ENCODE measurements at regions not wholly inside any gene's neighbourhood (a gene's known extent, or its start where the extent isn't known, plus 50 kb on each side); places are given as distances from the start of the nearest gene placed in this dataset.

GRCh38 chr3:66854601-66855151, 143.4 kb upstream of the KBTBD8 start:
- H3K36me3 ChIP-seq (replicated peaks in 1 of 2; ENCODE audit: insufficient read depth in 1 of 2, low read depth in 2 of 2): no peaks in the 10 kb centered on the region
- TF ChIP-seq CTCF (IDR thresholded peaks at IDR 0.05): no peak
- no peak for TF ChIP-seq POLR2A (IDR thresholded peaks at IDR 0.05)
- H3K27me3 ChIP-seq: no peaks in the 10 kb centered on the region
- no peaks in the 10 kb centered on the region for H3K9me3 ChIP-seq
- H3K4me3 ChIP-seq: no peak overlapping the region
- DNase-seq (no peak), ATAC-seq (no peak)
- intact Hi-C loops (cut with DNase I): no loop called here
- no peak overlapping the region for H3K27ac ChIP-seq
- H3K4me1 ChIP-seq: no peaks in the 10 kb centered on the region
- 48 to 65% methylated on average over 4 of the region's 4 CpGs for WGBS, 2 donors

GRCh38 chr3:66856533-66856932, 141.6 kb upstream of the KBTBD8 start:
- Histone ChIP-seq H3K9me3 (no peaks in the 10 kb centered on the region), H3K4me1 (no peaks in the 10 kb centered on the region), H3K4me3 (no peak overlapping the region), H3K27ac (no peak overlapping the region), H3K27me3 (no peaks in the 10 kb centered on the region), H3K36me3 (replicated peaks in 1 of 2; ENCODE audit: insufficient read depth in 1 of 2, low read depth in 2 of 2) (no peaks in the 10 kb centered on the region)
- ATAC-seq (no peak), DNase-seq (no peak)
- intact Hi-C loops (cut with DNase I): no loop called here
- TF ChIP-seq CTCF (IDR thresholded peaks at IDR 0.05): no peak
- TF ChIP-seq POLR2A (IDR thresholded peaks at IDR 0.05): no peak
- WGBS, 2 donors: 90 to 94% methylated on average over 8 of the region's 8 CpGs

GRCh38 chr3:66858656-66859381, 139.3 kb upstream of the KBTBD8 start:
- Histone ChIP-seq H3K27ac (no peak overlapping the region), H3K27me3 (no peaks in the 10 kb centered on the region), H3K4me1 (peaks cover 5% of the 10 kb centered on the region), H3K36me3 (replicated peaks in 1 of 2; ENCODE audit: insufficient read depth in 1 of 2, low read depth in 2 of 2) (no peaks in the 10 kb centered on the region), H3K4me3 (no peak overlapping the region), H3K9me3 (no peaks in the 10 kb centered on the region)
- 78 to 91% methylated on average over 15 of the region's 15 CpGs for WGBS, 2 donors
- intact Hi-C loops (cut with DNase I): no loop called here
- no peak for DNase-seq
- no peak for ATAC-seq
- no peak for TF ChIP-seq CTCF (IDR thresholded peaks at IDR 0.05)
- no peak for TF ChIP-seq POLR2A (IDR thresholded peaks at IDR 0.05)

GRCh38 chr3:66860771-66861170, 137.3 kb upstream of the KBTBD8 start:
- DNase-seq (no peak), ATAC-seq (no peak)
- Histone ChIP-seq H3K4me3 (no peak overlapping the region), H3K4me1 (peaks cover 5% of the 10 kb centered on the region), H3K27ac (no peak overlapping the region), H3K27me3 (no peaks in the 10 kb centered on the region), H3K36me3 (replicated peaks in 1 of 2; ENCODE audit: insufficient read depth in 1 of 2, low read depth in 2 of 2) (no peaks in the 10 kb centered on the region), H3K9me3 (no peaks in the 10 kb centered on the region)
- WGBS, 2 donors: 86 to 88% methylated on average over 7 of the region's 7 CpGs
- TF ChIP-seq CTCF (IDR thresholded peaks at IDR 0.05) (no peak), POLR2A (IDR thresholded peaks at IDR 0.05) (no peak)
- intact Hi-C loops (cut with DNase I): no loop called here
